ENCODE measurements at regions not wholly inside any gene's neighbourhood (a gene's known extent, or its start where the extent isn't known, plus 50 kb on each side); places are given as distances from the start of the nearest gene placed in this dataset.
"Not testable (repeated sequence)": the region's sequence is repeated elsewhere in the genome, so short reads cannot be mapped to it uniquely, and the experiment has no call there.

GRCh38 chr6:167668754-167669552 lies 157.8 kb upstream of the AFDN start:
- Histone ChIP-seq H3K4me1 (peaks cover 38% of the 10 kb centered on the region), H3K27me3 (ENCODE audit: low read depth) (no peaks in the 10 kb centered on the region), H3K4me3 (no peak overlapping the region), H3K27ac (replicated peaks) (no peak overlapping the region), H3K36me3 (no peaks in the 10 kb centered on the region), H3K9me3 (replicated peaks) (no peaks in the 10 kb centered on the region)
- intact Hi-C loops (cut with micrococcal nuclease) = no loop called here
- TF ChIP-seq CTCF (IDR thresholded peaks at IDR 0.05; ENCODE audit: borderline replicate concordance) = no peak
- DNase-seq = no peak

GRCh38 chr6:167669553-167669849 lies 157.2 kb upstream of the AFDN start:
- Histone ChIP-seq H3K27ac (replicated peaks) (no peak overlapping the region), H3K27me3 (ENCODE audit: low read depth) (no peaks in the 10 kb centered on the region), H3K36me3 (no peaks in the 10 kb centered on the region), H3K4me1 (peaks cover 38% of the 10 kb centered on the region), H3K9me3 (replicated peaks) (no peaks in the 10 kb centered on the region), H3K4me3 (no peak overlapping the region)
- intact Hi-C loops (cut with micrococcal nuclease) = no loop called here
- DNase-seq = no peak
- TF ChIP-seq CTCF (IDR thresholded peaks at IDR 0.05; ENCODE audit: borderline replicate concordance) = no peak

GRCh38 chr6:167669870-167670802 lies 156.6 kb upstream of the AFDN start:
- no peak for DNase-seq
- peaks cover 37% of the 10 kb centered on the region for H3K4me1 ChIP-seq
- no peak overlapping the region for H3K4me3 ChIP-seq
- no peaks in the 10 kb centered on the region for H3K27me3 ChIP-seq (ENCODE audit: low read depth)
- H3K9me3 ChIP-seq (replicated peaks) = no peaks in the 10 kb centered on the region
- intact Hi-C loops (cut with micrococcal nuclease) = no loop called here
- no peak overlapping the region for H3K27ac ChIP-seq (replicated peaks)
- no peak for TF ChIP-seq CTCF (IDR thresholded peaks at IDR 0.05; ENCODE audit: borderline replicate concordance)
- H3K36me3 ChIP-seq = no peaks in the 10 kb centered on the region

GRCh38 chr6:167670938-167671338 lies 155.8 kb upstream of the AFDN start:
- Histone ChIP-seq H3K27me3 (ENCODE audit: low read depth) (no peaks in the 10 kb centered on the region), H3K9me3 (replicated peaks) (no peaks in the 10 kb centered on the region), H3K27ac (replicated peaks) (no peak overlapping the region), H3K4me1 (peaks cover 44% of the 10 kb centered on the region), H3K36me3 (no peaks in the 10 kb centered on the region), H3K4me3 (no peak overlapping the region)
- no peak for TF ChIP-seq CTCF (IDR thresholded peaks at IDR 0.05; ENCODE audit: borderline replicate concordance)
- intact Hi-C loops (cut with micrococcal nuclease) = no loop called here
- no peak for DNase-seq

GRCh38 chr6:167671379-167671976 lies 155.2 kb upstream of the AFDN start:
- intact Hi-C loops (cut with micrococcal nuclease); DNase-seq; H3K27ac ChIP-seq (replicated peaks); H3K9me3 ChIP-seq (replicated peaks); H3K36me3 ChIP-seq; H3K27me3 ChIP-seq (ENCODE audit: low read depth); H3K4me3 ChIP-seq: not testable (repeated sequence)
- H3K4me1 ChIP-seq = peaks cover 49% of the 10 kb centered on the region

All from left ventricle myocardium inferior (tissue), 1 donor.